HuH-7 (cell line): ENCODE measurements at regions not wholly inside any gene's neighbourhood (a gene's known extent, or its start where the extent isn't known, plus 50 kb on each side); places are given as distances from the start of the nearest gene placed in this dataset.

ENCODE experiments used
- DNase-seq: peaks from one replicate; pipeline ENCODE4 v3.0.0; 2011; ENCODE audit warnings: low spot score

DNA sequence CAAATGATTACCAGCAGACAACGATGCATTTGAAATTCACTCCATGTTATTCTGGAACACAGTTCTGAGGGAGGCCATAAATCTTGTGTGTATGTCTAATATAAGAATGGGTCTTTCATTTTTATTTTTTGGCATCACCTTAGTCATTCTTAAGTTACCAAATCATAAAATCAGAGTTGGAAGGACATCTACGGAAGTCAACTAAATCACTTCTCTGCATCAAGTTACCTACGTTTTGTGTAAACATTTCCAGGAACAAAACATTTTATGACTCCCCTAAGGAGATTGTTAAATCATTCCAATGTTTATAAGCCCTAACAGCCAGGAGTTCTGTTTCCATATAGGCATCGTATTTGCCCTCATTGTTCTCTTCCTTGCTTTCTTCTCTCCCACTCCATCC lies 378.2 kb downstream of the FAM170A start:
- no peak for DNase-seq

DNA sequence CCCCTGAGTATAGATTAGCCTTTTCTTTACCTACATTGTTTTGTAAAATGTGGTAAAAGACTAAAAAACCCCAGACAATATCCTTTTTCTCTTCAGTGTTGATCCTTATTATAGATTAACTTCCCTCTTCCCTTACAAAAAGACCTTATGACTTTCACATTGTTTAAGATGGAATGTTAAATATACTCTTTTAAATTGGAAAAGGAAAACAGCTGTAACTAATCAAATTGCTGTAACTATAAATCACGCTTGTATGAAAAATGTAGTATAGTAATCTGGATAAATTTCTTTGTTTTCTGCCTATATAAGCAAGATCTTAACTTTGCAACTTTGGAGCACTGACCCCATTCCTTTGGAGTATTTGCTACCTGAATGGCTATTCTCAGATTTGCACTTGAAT lies 383.1 kb downstream of the FAM170A start:
- no peak for DNase-seq

DNA sequence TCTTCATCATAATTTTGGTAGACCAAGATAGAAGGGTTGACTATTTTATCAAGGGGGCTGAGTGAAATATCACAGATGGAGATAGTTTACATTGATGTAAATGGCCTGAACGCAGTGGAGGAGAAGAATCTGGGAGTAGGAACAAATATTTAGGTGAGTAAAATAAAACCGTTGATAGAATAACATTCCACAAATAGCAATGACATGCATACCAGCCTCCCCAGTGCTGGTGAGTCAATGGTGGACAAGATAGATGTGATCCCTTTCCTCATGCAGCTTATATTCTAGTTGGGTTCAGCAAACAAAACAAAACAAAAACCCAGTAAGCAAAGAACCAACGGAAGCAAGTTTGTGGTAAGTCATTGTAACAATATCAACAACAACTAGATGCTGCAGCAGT lies 385.2 kb downstream of the FAM170A start:
- DNase-seq, result no peak

DNA sequence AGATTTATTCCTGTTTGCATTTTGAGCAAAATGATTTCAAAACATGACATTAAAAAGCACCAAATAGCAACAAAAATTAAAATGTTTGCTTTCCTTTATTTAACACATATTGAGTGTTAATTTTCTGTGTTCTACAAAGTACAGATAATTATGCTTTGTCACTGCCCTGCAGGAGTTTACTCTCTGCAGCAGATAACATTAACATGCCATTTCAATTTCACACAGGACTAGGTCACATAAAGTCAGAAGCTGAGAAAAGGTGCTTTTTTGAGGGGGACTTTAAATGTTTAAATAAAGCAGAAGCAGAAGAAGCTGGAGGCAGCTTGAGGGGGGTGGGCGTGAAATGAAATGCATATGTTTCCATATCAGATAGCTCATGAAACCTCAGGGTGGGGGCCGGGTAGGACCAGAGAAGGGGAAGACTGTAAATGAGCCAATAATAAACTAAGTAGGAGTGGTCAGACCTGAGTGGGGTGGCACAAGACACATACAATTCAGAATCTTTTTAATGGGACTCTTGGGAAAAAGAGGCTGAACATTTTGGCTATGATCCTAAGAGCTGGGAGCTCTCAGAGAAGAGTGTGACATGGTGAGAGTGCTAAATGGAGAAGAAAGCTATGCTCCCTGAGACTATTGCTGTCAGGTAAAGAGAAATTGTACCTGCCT lies 387.5 kb downstream of the FAM170A start:
- no peak for DNase-seq

DNA sequence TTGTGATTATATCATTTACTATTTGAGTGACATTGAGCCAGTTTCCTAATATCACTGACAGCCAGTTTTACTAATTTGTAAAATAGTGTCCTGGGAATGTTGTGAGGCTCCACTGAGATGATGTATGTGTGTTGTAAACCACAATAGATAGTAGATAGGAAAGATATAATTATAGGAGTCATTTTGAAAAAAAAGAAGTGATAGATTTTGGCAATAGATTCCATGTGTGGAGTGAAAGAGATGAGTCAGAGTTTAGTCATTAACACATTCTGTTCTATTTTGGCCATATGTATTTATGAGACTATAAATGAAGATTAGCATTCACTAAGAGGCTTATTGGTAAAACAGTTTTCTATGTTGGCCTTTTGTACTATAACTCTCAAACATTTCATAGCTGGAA lies 388.2 kb downstream of the FAM170A start:
- DNase-seq, result no peak

DNA sequence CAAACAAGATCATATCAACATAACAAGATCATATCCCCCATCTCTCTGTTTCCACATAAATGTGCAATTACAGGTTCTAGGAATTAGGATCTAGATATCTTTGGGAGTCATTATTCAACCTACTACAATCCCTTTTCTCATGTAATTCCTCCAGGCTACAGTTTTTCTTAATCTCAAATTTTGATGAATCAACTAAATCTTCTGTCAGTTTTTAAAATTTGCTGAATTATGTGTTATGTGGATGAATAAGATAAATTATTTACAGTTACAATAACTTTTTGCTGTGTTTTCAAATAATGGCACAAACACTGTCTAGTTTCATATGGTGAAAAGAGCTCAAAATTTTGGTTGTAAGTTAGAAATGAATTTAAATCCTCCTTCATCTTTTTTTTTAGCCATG lies 405.8 kb downstream of the FAM170A start:
- DNase-seq, result no peak

DNA sequence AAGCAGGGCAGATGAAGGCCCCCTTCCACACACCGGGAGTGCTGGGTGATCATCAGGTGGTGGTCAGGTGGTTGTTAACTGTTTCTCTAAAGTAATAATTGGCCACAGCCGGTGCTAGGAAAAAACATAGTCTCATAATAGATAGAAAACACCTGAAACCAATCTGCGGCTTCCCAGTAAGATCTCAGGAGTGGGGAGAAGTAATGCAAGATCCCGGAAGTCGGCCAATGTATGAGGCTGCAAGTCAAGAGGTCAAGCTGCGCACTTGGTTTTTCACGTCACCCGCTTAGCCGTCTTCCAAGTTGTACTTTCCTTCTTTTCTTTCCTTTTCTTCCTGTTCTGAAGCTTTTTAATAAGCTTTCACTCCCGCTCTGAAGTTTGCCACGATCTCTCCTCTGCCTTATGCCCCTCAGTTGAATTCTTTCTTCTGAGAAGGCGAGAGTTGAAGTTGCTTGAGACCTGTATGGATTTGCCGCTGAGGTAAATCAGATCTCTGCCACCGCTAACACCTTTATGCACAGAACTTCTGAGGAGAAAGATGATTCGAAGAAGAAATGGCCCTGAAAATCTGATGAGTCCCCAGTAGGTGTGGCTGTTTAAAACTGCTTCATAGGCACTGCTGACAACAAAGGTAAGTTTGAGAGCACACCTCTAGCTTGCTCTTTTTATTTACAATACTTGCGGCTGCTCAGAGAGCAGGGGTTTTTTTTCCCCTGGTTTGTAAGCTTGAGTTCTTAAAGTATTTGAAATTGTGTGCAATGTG lies 406.6 kb downstream of the FAM170A start:
- no peak for DNase-seq

DNA sequence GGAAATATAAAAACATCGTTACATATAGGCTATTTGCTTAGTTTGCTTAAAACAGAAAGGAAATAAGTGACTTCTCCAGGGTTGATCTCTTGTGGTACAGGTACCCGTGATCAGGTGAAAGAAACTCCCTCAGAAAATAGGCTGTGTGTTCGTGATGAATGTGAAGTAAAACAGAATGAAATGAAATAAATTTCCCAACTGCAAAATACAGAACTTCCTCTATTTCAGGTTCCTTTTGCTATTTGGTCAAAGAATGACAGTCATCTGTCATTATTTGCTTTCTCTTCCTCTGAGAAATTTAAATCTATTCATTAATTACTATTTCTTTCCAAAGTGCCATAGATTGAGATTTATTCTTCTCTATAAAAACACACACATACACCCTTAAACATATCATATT lies 408.1 kb downstream of the FAM170A start:
- no peak for DNase-seq

DNA sequence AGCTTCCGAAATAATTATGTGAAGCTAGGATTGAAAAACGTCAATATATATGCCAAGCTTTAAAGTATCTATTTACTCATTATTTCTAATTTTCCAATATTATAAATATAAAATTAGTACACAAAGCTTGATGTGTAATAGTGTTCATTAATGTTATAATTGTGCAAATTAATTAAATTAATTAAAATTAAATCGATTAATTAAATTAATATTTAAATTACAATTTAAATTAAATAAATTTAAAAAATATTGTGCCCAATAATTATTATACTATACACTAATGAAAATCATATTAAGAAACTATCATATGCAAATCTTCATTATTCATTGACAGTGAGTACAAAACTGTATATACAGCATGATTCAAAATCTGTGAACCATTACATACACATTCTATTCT lies 409.8 kb downstream of the FAM170A start:
- DNase-seq, result no peak

DNA sequence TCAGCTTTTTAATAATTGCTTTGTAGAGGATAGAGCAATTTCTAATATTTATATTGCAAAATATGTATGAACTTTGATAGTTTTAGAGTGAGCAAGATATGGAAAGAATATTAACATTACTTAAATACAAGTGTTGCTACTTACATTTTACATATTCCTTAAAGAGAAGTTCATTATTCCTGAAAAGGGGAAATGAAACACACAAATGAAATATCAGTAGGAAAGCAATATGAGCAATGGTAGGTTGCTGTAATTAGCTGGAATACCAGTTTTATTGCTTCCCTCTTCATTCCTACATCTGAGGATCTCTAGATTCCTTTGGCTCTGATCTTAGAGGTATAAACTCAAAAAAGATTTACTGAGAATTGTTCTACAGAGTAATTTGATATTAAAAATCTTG lies 414.1 kb downstream of the FAM170A start:
- DNase-seq, result no peak

DNA sequence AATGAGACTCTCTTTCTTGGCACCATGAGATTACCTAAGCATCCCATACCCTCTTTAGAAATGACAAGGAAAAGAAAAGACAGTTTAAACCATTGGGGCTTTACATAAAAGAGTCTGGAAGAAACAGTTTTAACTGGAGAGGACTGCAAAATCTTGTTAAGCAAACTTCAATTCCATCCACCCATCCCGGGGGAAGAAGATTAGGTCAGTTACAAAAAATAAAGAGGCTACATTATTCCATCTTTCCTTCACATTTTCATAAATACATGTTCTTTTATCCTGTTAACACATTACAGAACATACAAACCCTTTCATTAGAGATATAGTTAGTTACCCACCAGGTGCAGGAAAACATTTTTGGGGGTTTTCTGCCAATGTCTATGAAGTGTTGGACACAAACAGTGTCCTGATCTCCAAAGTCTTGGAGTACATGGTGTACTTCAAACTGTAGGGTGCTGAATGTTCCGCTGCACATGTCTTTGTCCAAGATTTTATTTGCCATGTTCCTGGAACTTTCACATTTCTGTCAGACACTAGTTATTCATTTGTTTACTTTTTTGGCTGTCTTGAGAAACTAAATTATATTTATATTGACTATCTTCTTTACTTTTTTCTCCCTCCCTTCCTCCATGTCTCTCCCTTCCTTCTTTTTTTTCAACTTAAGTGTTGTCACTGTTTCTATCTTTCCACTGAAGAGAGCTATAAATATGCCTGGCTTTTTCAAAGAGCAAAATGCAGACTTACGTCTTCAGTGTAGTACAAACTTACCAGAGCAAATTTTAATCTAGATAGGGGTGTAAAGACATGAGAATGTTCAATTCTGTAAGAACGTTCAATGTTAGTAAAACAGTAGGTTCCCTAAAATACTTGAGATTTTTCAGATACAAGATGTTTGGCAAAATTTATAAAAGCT lies 410.9 kb upstream of the PRR16 start:
- DNase-seq, result no peak

DNA sequence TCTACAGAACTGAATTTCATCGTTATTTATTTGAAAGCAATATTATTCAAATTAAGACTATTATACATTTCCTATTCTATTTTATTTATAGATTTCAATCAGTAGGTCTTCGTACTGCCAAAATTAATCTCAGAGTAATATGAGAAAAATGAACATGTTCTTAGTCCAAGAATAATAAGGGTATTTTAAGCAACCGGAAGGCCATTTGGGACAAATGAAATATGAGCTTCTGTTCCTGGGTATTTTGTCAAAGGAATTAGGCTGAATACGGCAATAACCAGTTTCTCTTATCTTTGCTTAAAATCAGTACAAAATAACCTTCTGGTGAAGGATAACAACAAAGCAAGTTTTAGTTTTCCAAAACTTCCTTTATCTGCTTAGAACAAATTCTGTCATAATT lies 410.3 kb upstream of the PRR16 start:
- no peak for DNase-seq

DNA sequence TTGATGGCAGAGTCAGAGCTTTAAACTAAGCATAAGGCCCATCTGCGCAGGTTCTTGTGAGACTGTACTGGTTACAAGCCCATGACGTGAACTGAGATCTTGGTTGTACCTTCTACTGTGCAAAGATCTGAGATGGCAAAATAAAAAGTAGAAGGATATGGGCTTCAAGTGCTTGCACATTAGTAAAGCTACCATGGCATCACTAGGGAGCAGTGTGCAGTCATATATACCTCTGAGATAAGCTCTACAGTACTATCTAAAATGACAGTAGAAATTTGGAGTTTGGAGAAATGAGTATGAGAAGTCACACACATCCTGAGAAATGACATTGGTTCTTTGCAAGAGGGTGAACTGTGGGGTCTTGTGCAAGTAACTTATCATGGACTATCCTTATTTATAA lies 408.2 kb upstream of the PRR16 start:
- DNase-seq, result no peak

DNA sequence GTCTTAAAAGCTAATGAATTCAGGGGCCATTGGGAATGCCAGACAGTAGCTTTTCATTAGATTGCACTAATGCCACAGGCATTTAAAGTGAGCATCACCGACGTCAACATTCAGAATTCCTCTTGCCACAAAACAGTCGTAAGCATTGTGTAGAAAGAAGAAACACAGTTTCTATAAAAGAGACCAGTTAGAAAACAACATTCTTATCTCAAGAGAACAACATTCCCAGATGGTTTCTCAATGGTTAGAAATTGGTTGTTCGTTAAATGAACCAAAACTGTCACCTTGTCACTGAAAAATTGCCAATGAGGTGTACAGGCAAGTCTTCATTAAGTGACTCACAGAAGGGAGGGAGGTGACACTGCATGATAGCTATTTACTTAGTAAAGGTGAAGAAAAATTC lies 401.6 kb upstream of the PRR16 start:
- no peak for DNase-seq

DNA sequence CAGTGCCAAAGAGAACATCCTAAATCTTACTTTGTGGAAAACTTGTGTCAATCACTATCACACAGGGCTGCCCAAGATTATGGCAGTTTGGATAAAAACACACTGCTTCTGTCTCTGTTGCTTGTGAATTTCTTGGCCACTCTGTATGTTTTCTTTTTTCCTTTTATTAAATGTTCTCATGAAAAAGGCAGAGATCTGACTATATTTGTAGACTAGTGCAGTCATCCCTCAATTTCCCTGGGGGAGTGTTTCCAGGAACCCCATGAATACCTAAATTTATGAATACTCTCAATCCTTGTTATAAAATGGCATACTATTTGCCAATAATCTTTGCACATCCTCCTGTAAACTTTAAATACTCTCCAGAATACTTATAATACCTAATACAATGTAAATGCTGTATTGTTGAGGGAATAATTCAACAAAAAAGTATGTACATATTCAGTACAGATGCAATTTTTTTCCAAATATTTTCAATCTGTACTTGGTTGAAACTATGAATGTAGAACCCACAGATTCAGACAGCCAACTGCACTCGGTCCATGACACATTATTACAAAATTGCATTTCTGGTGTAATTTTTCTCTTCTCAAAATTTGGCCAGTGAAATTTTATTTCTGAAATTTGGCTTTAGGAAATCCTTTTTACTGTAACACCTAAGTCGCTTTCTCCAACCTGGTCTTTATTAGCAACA lies 391.9 kb upstream of the PRR16 start:
- DNase-seq, result no peak

DNA sequence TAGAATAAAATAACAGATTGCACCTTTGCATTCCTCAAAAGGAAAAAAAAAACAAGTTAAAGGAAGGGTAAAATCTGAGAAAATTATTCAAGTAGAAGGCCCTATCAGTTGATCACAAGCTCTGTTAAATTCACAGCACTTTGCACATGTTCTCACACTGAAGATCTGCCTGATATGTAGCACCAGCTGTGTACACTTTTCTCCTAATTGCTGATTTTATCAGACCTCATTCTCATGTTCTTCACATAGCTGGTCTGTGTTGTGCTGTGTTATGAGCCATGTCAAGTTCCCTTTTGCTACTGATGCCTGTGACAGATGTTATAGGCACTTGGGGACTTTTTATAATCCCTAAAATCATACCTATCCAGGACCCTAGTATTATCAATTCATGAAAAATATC lies 390.4 kb upstream of the PRR16 start:
- DNase-seq, result no peak

DNA sequence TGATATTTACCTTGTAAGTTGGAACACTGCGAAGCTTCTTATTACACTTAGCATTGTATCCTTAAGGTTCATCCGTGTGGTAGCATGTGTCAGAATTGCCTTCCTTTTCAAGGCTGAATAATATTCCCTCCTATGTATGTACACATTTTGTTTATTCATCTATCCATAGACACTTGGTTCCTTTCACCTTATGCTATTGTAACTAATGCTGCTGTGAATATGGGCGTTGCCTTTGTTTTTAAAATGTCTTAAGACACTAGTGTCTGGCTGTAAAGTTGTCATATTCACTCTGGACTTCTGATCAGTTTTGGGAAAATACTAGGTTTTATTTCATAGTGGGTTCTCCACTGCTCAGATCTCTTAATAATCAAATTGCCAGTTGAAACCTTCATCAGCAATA lies 383.3 kb upstream of the PRR16 start:
- no peak for DNase-seq

DNA sequence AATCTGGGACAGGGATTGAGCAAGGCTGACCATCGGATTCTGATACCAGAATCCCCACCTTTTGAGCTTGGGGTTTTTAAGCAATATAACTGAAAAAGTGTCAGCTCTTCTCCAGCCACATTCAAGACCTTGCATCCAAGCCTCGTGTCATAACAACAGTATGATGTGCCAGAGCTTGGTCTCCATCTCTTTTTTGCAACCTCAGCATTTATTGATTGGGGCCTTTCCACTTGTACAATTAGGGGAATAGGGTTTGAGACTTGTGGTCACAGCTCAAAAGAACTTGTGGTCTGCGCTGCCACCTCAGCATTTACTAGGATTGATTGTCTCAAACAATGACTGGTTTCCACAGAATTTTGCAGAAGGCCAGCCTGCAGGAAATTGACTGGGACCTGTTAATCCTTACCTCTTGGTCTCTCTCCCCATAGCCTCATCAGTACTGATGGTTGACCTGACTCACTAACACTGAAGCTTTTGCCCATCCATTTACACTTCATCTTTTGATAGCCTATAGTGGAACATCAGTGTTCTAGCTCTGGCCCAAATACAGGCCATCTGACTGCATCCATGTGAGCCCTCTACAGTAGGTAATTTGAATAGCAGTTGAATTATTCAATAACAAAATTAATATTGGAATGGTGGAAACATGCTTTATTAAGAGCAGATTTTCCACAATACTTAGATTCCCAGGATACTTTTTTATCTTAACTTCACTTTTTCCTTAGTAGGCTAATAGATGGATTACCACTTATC lies 381.6 kb upstream of the PRR16 start:
- DNase-seq, result no peak

DNA sequence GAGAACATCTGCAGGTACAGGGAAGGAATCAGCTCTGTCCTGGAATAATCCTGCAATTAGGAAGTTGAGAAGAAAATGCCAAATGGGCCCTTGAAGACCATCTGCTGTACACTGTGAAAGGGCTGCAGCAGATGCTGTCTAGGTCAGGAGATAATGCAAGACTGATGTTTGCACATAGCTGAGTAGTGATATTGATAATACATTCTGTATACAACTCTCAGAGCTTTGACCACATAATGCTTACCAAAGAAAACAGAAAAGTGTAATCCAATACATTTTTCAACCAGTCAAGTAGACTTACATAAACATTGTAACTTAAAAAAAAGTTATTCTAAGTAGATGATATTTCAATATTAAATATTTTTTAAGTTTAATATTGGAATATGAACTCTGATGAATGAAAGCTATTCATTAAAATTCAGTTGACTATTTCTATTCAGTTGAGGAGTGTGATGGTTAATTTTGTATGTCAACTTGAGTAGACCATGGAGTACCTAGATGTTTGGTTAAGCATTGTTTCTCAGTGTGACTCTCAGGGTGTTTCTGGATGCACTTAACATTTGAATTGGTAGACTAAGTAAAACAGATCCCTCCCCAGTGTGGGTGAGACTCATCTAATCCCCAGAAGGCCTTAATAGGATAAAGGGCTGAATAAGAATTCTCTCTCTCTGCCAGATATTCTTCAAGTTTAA lies 380.1 kb upstream of the PRR16 start:
- DNase-seq, result no peak

DNA sequence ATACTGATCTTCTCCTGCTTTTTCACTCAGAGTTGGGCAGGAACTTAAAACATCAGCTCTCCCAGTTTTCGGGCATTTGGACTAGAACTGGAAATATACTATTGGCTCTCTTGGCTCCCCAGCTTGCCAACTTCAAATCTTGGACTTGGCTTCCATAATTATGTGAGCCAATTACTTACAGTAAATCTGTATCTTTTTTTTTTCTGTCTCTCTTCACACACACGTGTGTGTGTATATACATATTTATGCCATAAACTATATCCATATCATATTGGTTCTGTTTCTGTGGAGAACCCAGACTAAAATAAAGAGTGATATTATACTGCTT lies 379.6 kb upstream of the PRR16 start:
- no peak for DNase-seq

DNA sequence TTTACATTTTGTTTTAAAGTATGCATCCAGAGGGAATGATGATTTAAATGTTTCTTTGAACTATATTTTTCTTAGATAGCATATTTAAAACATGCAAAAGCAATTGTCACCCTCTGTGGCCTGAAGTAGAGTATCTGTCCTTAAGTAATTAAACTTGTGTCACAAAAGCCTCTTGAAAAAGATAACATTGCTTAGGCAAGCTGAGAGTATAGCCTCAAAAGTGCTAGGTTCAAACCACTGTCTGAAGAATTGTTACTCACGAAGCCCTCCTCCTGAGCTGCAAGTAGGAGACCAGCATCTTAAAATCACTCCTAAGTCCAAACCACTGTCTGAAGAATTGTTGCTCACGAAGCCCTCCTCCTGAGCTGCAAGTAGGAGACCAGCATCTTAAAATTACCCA lies 378.0 kb upstream of the PRR16 start:
- DNase-seq, result no peak
